Neural progenitor cell (in vitro differentiated cells): ENCODE measurements at regions not wholly inside any gene's neighbourhood (a gene's known extent, or its start where the extent isn't known, plus 50 kb on each side); places are given as distances from the start of the nearest gene placed in this dataset.

ENCODE experiments used
- EZH2 ChIP-seq: fragments of 200-600 bp; sonication (generic); IDR thresholded peaks from 2 replicates; pipeline ENCODE4 v1.6.1; 2017; ENCODE audit warnings: antibody characterized with exemption, mild to moderate bottlenecking, moderate library complexity
- TF ChIP-seq, protein P1 (sequence below): fragments of 200-600 bp; sonication (generic); IDR thresholded peaks from 2 replicates; pipeline ENCODE4 v1.5.1; 2017; ENCODE audit warnings: antibody characterized with exemption, mild to moderate bottlenecking

DNA sequence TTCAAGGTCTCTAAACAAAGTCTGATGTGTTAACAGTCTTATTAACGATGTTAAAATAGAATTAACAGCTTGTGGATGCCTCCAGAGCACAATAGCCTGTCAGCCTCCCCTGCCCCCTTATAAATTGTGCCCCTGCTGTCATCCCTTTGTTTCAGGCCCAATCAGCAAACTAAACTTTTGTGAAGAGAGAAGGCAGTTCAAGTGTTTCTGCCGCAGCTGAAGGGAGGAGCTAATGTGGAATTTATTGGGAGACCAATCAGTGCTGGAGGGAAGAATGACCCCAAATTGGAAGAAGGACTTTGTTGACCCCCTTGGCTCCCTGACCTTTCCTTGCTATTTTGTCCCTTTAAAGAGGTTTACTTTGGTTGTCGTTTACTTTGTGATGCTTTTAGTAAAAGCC lies 160.5 kb downstream of the TM9SF2 start:
- TF ChIP-seq, protein P1, sequence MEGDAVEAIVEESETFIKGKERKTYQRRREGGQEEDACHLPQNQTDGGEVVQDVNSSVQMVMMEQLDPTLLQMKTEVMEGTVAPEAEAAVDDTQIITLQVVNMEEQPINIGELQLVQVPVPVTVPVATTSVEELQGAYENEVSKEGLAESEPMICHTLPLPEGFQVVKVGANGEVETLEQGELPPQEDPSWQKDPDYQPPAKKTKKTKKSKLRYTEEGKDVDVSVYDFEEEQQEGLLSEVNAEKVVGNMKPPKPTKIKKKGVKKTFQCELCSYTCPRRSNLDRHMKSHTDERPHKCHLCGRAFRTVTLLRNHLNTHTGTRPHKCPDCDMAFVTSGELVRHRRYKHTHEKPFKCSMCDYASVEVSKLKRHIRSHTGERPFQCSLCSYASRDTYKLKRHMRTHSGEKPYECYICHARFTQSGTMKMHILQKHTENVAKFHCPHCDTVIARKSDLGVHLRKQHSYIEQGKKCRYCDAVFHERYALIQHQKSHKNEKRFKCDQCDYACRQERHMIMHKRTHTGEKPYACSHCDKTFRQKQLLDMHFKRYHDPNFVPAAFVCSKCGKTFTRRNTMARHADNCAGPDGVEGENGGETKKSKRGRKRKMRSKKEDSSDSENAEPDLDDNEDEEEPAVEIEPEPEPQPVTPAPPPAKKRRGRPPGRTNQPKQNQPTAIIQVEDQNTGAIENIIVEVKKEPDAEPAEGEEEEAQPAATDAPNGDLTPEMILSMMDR = no peak
- no peak for TF ChIP-seq EZH2
